Putamen (tissue), 1 donor: ENCODE measurements at regions not wholly inside any gene's neighbourhood (a gene's known extent, or its start where the extent isn't known, plus 50 kb on each side); places are given as distances from the start of the nearest gene placed in this dataset.

Experiments used
- DNase-seq: peaks from one replicate; pipeline ENCODE4 v3.0.0-alpha.2; 2016; ENCODE audit warnings: low spot score

DNA sequence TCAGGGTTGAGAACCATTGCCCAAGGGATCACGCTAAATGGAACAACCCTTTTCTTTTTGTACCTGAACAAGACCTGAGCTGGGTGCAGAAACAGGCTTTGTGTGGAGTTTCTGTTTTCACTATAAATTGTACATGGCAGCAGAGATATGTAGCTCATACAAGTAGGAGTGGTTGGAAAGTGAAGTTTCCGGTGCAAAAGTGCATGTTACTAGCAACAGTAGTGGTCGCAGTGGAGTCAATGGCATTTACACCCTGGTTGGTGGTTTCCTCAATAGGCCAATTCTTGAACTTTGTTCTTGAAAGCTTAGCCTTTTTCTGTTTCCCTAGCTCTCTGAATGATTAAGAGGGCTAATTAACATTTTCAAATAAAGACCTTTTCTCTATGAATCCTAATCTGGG, 170.7 kb downstream of the NEBL start:
- DNase-seq, result no peak

DNA sequence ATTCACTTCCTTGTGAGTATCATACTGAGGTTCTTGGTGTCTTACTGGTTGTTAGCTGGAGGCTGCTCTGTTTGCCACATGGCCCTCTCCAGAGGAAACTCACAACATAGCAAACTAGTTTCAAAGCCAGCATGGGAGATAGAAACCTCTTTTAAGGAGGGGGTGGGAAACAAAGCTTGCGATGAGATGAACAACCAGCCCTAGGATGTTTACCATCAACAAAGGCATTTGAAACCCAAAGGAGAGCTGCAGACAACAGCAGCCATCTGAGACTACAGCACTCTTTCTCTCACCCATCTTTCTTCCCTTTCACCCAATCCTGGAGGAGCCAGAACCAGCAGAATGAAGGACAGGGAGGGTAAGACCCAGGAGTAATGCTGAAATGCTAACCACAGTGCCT, 182.1 kb downstream of the NEBL start:
- DNase-seq, result no peak

- DNase-seq, result no peak
Observed at GRCh38 chr10:20714518-20714917, 182.6 kb downstream of the NEBL start.

GRCh38 chr10:20713420-20713819, 183.7 kb downstream of the NEBL start:
- DNase-seq, result no peak

- DNase-seq, result no peak
Observed at GRCh38 chr10:20712774-20713173, 184.3 kb downstream of the NEBL start.

GRCh38 chr10:20709708-20710107, 187.4 kb downstream of the NEBL start:
- DNase-seq, result no peak

DNA sequence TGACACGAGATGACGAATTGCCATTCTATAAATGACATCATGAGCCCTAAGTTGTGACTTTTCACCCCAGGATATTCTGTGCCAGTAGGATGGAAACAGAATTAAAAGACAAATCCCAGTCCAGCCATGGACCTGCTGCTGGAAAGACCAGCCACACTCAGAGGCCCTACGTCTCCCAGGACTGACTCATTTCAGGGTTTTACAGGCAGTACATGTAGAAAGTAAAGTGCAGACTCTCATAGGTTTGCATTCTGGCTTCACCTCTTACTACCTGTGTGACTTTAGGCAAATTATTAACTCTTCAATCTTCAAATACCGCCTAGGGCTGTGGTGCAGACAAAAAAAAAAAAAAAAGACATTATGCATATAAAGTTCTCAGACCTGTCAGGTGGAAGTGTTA, 188.8 kb downstream of the NEBL start:
- no peak for DNase-seq

DNA sequence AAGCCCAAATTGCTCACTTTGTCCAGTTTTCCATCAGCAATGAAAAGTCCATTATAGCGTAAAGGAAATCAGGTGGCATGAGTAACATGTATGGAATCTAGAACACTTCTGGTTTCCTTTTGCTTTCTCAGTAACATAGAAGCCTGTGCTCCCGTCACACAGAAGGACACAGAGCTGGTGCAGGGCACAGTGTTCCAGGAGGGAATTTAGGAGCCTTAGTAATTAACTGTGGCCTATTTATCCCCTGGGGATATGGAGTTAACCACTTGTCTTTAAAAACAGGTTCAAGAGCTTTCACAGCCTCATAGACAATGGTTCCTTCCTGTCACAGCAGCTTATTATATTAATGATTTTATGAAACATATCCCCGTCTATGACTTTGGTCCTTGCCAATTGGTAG, 189.9 kb downstream of the NEBL start:
- no peak for DNase-seq

DNA sequence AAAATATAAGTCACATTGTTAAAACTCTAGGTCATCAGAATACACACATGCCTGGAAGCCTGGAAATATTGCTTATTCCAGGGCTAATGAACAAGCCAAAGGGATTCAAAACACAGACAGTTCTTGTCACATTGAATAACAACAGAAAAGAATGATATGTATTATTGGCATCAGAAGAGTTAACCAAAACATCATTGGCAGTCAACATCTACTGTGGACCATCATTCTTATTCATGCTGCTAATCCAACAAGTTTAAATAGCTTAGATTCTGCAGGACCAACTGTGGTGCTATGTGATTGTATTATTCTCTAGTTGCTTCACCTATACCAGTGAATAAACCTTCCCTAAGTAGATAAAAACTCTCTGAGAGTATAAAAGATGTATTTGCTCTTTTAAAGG, 198.3 kb downstream of the NEBL start:
- no peak for DNase-seq

- no peak for DNase-seq
Observed at GRCh38 chr10:20694296-20694695, 202.8 kb downstream of the NEBL start.

- no peak for DNase-seq
Observed at GRCh38 chr10:20688797-20689544, 208.1 kb downstream of the NEBL start.

- DNase-seq, result no peak
Observed at GRCh38 chr10:20686015-20686635, 211.0 kb downstream of the NEBL start.

GRCh38 chr10:20685462-20685861, 211.6 kb downstream of the NEBL start:
- no peak for DNase-seq

DNA sequence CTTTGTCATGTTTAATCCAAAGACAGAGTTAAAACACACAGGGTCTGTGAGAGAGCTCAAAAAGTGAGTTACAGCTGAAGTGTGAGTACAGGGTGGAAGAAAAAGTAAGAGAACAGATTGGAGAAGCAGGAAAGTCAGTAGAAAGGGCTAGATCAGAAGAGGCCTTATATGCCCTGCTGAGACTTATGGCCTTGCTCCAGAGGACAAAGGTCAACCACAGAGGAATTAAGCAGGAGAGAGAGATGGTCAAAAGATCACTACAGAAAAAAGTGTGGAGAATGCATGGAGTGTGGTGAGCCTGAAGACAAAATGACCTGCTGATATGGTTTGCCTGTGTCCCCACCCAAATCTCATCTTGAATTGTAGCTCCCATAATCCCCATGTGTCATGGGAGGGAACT, 213.8 kb downstream of the NEBL start:
- no peak for DNase-seq

DNA sequence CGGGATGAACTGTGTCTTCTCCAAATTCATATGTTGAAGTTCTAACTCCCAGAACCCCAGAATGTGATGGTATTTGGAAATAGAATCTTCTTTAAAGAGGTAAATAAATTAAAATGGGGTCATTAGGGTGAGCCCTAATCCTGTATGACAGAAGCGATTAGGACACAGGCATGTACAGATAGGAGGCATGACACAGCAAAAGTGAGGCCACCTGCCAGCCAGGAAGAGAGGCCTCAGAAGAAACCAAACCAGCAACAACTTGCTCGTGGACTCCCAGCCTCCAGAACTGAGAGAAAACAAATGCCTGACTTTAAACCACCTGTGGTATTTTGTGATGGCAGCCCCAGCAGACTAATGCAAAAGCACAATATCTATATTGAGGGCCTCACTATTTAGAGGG, 214.3 kb downstream of the NEBL start:
- no peak for DNase-seq

DNA sequence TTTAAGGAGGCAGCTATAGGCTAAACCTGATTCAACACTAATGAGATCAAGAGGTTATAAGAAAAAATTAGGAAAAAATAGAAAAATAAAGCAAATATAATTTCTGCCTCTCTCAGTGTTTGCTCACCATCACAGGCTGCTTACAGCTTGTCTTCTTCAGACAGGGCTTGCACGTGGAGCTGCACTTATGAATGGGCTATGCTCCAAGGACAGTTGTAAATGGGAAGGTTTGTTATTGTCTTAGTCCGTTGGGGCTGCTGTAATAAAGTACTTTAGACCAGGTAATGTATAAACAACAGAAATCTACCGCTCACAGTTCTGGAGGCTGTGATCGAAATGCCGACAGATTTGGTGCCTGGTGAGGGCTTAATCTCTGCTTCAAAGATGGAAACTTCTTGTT, 219.8 kb downstream of the NEBL start:
- DNase-seq, result no peak

DNA sequence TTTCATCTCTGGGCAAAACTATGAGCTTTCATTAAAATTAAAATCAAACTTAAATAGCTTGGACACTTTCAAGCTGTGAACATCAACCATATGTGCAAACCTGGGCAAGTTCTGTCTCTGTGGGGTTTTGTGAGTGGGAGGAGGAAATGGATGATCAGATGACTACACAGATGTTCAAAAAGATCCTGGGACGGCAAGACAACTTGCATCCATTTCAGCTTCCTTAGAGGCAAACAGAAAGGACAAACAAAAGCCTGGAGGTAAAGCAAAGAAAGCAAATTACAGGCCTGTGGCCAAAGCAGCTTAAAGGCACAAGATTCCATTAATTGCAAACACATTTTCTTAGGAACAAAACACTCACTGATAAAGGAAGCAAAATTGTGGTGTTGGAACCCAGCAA, 222.2 kb downstream of the NEBL start:
- DNase-seq, result no peak

- no peak for DNase-seq
Observed at GRCh38 chr10:20673175-20673574, 223.9 kb downstream of the NEBL start.

DNA sequence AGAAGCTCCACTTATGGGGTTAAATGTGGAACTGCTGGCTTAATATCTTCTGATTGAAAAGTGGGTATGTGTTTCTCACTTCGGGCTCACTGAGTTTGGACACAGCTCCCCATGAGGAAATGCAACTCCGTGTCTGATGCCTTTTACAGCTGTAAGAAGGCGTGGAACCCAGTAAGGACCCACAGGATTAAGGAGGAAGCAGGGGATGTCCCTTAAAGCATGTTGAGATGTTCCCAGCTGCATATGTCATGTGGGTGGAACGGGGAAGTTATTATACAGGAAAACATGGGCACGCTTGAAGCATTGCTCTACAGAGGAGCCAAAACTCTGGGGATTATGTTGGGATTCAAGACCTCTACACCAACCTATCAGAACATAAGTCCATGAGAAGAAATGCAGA, 224.4 kb downstream of the NEBL start:
- no peak for DNase-seq

GRCh38 chr10:20670579-20670978, 226.5 kb downstream of the NEBL start:
- DNase-seq, result no peak

GRCh38 chr10:20668985-20669384, 228.1 kb downstream of the NEBL start:
- no peak for DNase-seq

- no peak for DNase-seq
Observed at GRCh38 chr10:20662742-20663141, 234.4 kb downstream of the NEBL start.

DNA sequence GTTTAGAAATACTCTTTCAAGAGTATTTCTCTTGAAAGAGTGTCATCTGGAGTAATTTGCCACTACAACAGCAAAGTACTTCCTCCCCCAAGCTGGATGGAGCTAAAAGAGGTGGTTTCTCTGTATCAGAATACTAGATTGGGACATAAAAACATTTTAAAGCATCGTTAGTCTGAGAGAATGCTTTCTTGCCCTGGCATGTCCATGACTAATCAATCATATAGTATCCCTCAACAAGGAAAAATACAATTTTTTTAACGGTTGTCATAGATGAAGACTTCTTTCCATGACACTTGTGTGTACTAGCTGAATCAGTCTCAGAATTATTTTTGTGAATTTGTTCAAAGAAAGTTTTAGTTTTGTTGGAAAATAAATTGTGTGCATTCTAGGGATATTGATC, 237.9 kb downstream of the NEBL start:
- DNase-seq, result no peak

GRCh38 chr10:20658158-20658557, 239.0 kb downstream of the NEBL start:
- DNase-seq, result no peak
